ENCODE measurements at regions not wholly inside any gene's neighbourhood (a gene's known extent, or its start where the extent isn't known, plus 50 kb on each side); places are given as distances from the start of the nearest gene placed in this dataset.
"Not testable (repeated sequence)": the region's sequence is repeated elsewhere in the genome, so short reads cannot be mapped to it uniquely, and the experiment has no call there.

GRCh38 chrX:27404366-27404765 is 58.8 kb downstream of the PPP4R3C start:
- DNase-seq, result no peak

GRCh38 chrX:27399146-27399456 is 64.0 kb downstream of the PPP4R3C start:
- DNase-seq, result no peak

GRCh38 chrX:27391623-27392022 is 71.5 kb downstream of the PPP4R3C start:
- no peak for DNase-seq

- DNase-seq, result no peak
These were observed 81.7 kb downstream of the PPP4R3C start for GRCh38 chrX:27381419-27381818.

GRCh38 chrX:27380163-27380845 is 82.8 kb downstream of the PPP4R3C start:
- no peak for DNase-seq

- no peak for DNase-seq
These were observed 109.1 kb downstream of the PPP4R3C start for GRCh38 chrX:27354021-27354420.

GRCh38 chrX:27350476-27350875 is 112.7 kb downstream of the PPP4R3C start:
- no peak for DNase-seq

- no peak for DNase-seq
These were observed 126.6 kb downstream of the PPP4R3C start for GRCh38 chrX:27336466-27337091.

GRCh38 chrX:27321632-27322031 is 141.5 kb downstream of the PPP4R3C start:
- DNase-seq, result no peak

GRCh38 chrX:27309406-27309805 is 153.7 kb downstream of the PPP4R3C start:
- no peak for DNase-seq

- DNase-seq, result no peak
These were observed 155.6 kb downstream of the PPP4R3C start for GRCh38 chrX:27307546-27307945.

- DNase-seq, result not testable (repeated sequence)
These were observed 170.6 kb downstream of the PPP4R3C start for GRCh38 chrX:27292552-27292951.

GRCh38 chrX:27276751-27277150 is 186.4 kb downstream of the PPP4R3C start:
- no peak for DNase-seq

- DNase-seq, result no peak
These were observed 208.5 kb downstream of the PPP4R3C start for GRCh38 chrX:27254656-27255055.

- DNase-seq, result no peak
These were observed 211.8 kb downstream of the PPP4R3C start for GRCh38 chrX:27251369-27251768.

- no peak for DNase-seq
These were observed 220.6 kb downstream of the PPP4R3C start for GRCh38 chrX:27242581-27242980.

GRCh38 chrX:27241981-27242380 is 221.2 kb downstream of the PPP4R3C start:
- no peak for DNase-seq

GRCh38 chrX:27240042-27240441 is 223.1 kb downstream of the PPP4R3C start:
- DNase-seq, result not testable (repeated sequence)

- DNase-seq, result no peak
These were observed 226.5 kb downstream of the PPP4R3C start for GRCh38 chrX:27236681-27237080.

- no peak for DNase-seq
These were observed 233.4 kb downstream of the PPP4R3C start for GRCh38 chrX:27229721-27230120.

GRCh38 chrX:27222661-27223060 is 240.5 kb downstream of the PPP4R3C start:
- DNase-seq, result no peak

- DNase-seq, result no peak
These were observed 276.5 kb downstream of the PPP4R3C start for GRCh38 chrX:27186671-27187070.

GRCh38 chrX:27163236-27163635 is 299.9 kb downstream of the PPP4R3C start:
- no peak for DNase-seq

- no peak for DNase-seq
These were observed 300.6 kb downstream of the PPP4R3C start for GRCh38 chrX:27162496-27162895.

- not testable (repeated sequence) for DNase-seq
These were observed 306.2 kb downstream of the PPP4R3C start for GRCh38 chrX:27156921-27157320.

Data from KG1 (cell line).